GM18858 (cell line): ENCODE measurements at regions not wholly inside any gene's neighbourhood (a gene's known extent, or its start where the extent isn't known, plus 50 kb on each side); places are given as distances from the start of the nearest gene placed in this dataset.
"Not testable (repeated sequence)": the region's sequence is repeated elsewhere in the genome, so short reads cannot be mapped to it uniquely, and the experiment has no call there.

Experiments used
- ATAC-seq: cut with Tn5 transposase; IDR thresholded peaks from one replicate; pipeline ENCODE4 v1.9.1; 2021; ENCODE audit not compliant: unreplicated experiment

GRCh38 chr6:48552905-48553304 is 441.9 kb upstream of the PTCHD4 start:
- ATAC-seq, result no peak

GRCh38 chr6:48550603-48551002 is 439.6 kb upstream of the PTCHD4 start:
- no peak for ATAC-seq

GRCh38 chr6:48542191-48542590 is 431.2 kb upstream of the PTCHD4 start:
- no peak for ATAC-seq

GRCh38 chr6:48541649-48542048 is 430.7 kb upstream of the PTCHD4 start:
- no peak for ATAC-seq

GRCh38 chr6:48535582-48536009 is 424.6 kb upstream of the PTCHD4 start:
- no peak for ATAC-seq

GRCh38 chr6:48530978-48531377 is 420.0 kb upstream of the PTCHD4 start:
- not testable (repeated sequence) for ATAC-seq

- no peak for ATAC-seq
Measured at GRCh38 chr6:48525849-48526248, 414.9 kb upstream of the PTCHD4 start.

- no peak for ATAC-seq
Measured at GRCh38 chr6:48520951-48521350, 410.0 kb upstream of the PTCHD4 start.

GRCh38 chr6:48512390-48512789 is 401.4 kb upstream of the PTCHD4 start:
- ATAC-seq, result no peak

GRCh38 chr6:48511378-48511777 is 400.4 kb upstream of the PTCHD4 start:
- no peak for ATAC-seq

GRCh38 chr6:48505621-48506020 is 394.6 kb upstream of the PTCHD4 start:
- no peak for ATAC-seq

GRCh38 chr6:48493432-48493831 is 382.4 kb upstream of the PTCHD4 start:
- ATAC-seq, result not testable (repeated sequence)

GRCh38 chr6:48490658-48491057 is 379.7 kb upstream of the PTCHD4 start:
- ATAC-seq, result no peak

GRCh38 chr6:48486876-48487275 is 375.9 kb upstream of the PTCHD4 start:
- no peak for ATAC-seq

- ATAC-seq, result no peak
Measured at GRCh38 chr6:48486373-48486772, 375.4 kb upstream of the PTCHD4 start.

GRCh38 chr6:48476257-48476656 is 365.3 kb upstream of the PTCHD4 start:
- no peak for ATAC-seq

- no peak for ATAC-seq
Measured at GRCh38 chr6:48475275-48475674, 364.3 kb upstream of the PTCHD4 start.

GRCh38 chr6:48474830-48475229 is 363.8 kb upstream of the PTCHD4 start:
- ATAC-seq, result no peak

GRCh38 chr6:48474136-48474535 is 363.1 kb upstream of the PTCHD4 start:
- ATAC-seq, result no peak

- no peak for ATAC-seq
Measured at GRCh38 chr6:48472535-48472934, 361.5 kb upstream of the PTCHD4 start.

- no peak for ATAC-seq
Measured at GRCh38 chr6:48472091-48472490, 361.1 kb upstream of the PTCHD4 start.

GRCh38 chr6:48471326-48471725 is 360.3 kb upstream of the PTCHD4 start:
- ATAC-seq, result no peak

GRCh38 chr6:48449002-48449401 is 338.0 kb upstream of the PTCHD4 start:
- no peak for ATAC-seq

GRCh38 chr6:48447251-48447650 is 336.3 kb upstream of the PTCHD4 start:
- no peak for ATAC-seq
